AG04449 (cell line): ENCODE measurements at regions not wholly inside any gene's neighbourhood (a gene's known extent, or its start where the extent isn't known, plus 50 kb on each side); places are given as distances from the start of the nearest gene placed in this dataset.
A peak's percentile ranks its signal among the peaks of the same experiment; 100 is the strongest.

Source experiments
- CTCF ChIA-PET: fragments of 350-600 bp; formaldehyde crosslinking; extraction: SDS; loops from one replicate; lab custom pipeline; 2021; ENCODE audit warnings: antibody characterized with exemption; lab: Yijun Ruan, JAX
- POLR2A ChIA-PET: fragments of 400-600, 350-600 bp; formaldehyde crosslinking; extraction: SDS; loops from one replicate; lab custom pipeline; 2020; ENCODE audit warnings: antibody characterized with exemption, inconsistent platforms; lab: Yijun Ruan, JAX
- DNase-seq: peaks from one replicate; pipeline ENCODE4 v3.0.0-alpha.2; 2010; ENCODE audit warnings: low read depth, low spot score
- H3K4me3 ChIP-seq: 2 replicates; pipeline ENCODE4 v1.5.1; 2011; ENCODE audit warnings: low read depth, mild to moderate bottlenecking, control low read depth, low read length
- CTCF ChIP-seq: IDR thresholded peaks from one replicate; pipeline ENCODE4 v1.5.1; 2011; ENCODE audit warnings: mild to moderate bottlenecking, moderate library complexity, low read length, control low read depth, inconsistent platforms; ENCODE audit not compliant: insufficient read depth; ENCODE audit errors: missing control alignments

- no peak overlapping the region for H3K4me3 ChIP-seq
- ChIA-PET POLR2A (no interaction called here), CTCF (no interaction called here)
- TF ChIP-seq CTCF: no peak
- peak; percentile 63 for DNase-seq
Measured at GRCh38 chr6:149233056-149233715, 84.3 kb upstream of the TAB2 start.

- ChIA-PET POLR2A (no interaction called here), CTCF (interaction anchor here (2.1 kb wide), 1 partner anchor 152 kb away, joined by 5 read pairs; no protein-coding TSS in a partner anchor)
- no peak for TF ChIP-seq CTCF
- DNase-seq: no peak
- no peak overlapping the region for H3K4me3 ChIP-seq
Measured at GRCh38 chr6:149234051-149234962, 83.2 kb upstream of the TAB2 start.

- CTCF ChIA-PET: interaction anchor here (2.1 kb wide), 1 partner anchor 153 kb away, joined by 5 read pairs; no protein-coding TSS in a partner anchor
- POLR2A ChIA-PET: interaction anchor here (0.6 kb wide), 1 partner anchor 13 kb away, joined by 5 read pairs; no protein-coding TSS in a partner anchor
- no peak for DNase-seq
- no peak for TF ChIP-seq CTCF
- no peak overlapping the region for H3K4me3 ChIP-seq
Measured at GRCh38 chr6:149235130-149235561, 82.4 kb upstream of the TAB2 start.

- CTCF ChIA-PET: no interaction called here
- TF ChIP-seq CTCF: no peak
- POLR2A ChIA-PET: no interaction called here
- H3K4me3 ChIP-seq: no peak overlapping the region
- no peak for DNase-seq
Measured at GRCh38 chr6:149236589-149236988, 80.9 kb upstream of the TAB2 start.

- no peak overlapping the region for H3K4me3 ChIP-seq
- TF ChIP-seq CTCF: no peak
- CTCF ChIA-PET: no interaction called here
- DNase-seq: no peak
- POLR2A ChIA-PET: no interaction called here
Measured at GRCh38 chr6:149237464-149237863, 80.0 kb upstream of the TAB2 start.

- CTCF ChIA-PET: no interaction called here
- no peak for DNase-seq
- H3K4me3 ChIP-seq: no peak overlapping the region
- no peak for TF ChIP-seq CTCF
- POLR2A ChIA-PET: no interaction called here
Measured at GRCh38 chr6:149239573-149240209, 77.8 kb upstream of the TAB2 start.
